Panc1 (cell line): ENCODE measurements at regions not wholly inside any gene's neighbourhood (a gene's known extent, or its start where the extent isn't known, plus 50 kb on each side); places are given as distances from the start of the nearest gene placed in this dataset.

Experiments used
- ATAC-seq: fragments of 200-7000 bp; cut with Tn5 transposase; 2 replicates; pipeline ENCODE4 v1.9.1; 2020; ENCODE audit warnings: mild to moderate bottlenecking, moderate library complexity
- BruUV-seq: library from RNA; stranded (reverse); fragments of 400-500 nt; replicated peaks from 2 replicates; lab custom pipeline; 2021; lab: Mats Ljungman, UMichigan
- CTCF ChIA-PET: fragments of 300-600 bp; sonication (Branson Sonifier 250); formaldehyde crosslinking; loops from one replicate; lab custom pipeline; 2022; ENCODE audit warnings: antibody characterized with exemption; lab: Charles Lee
- POLR2A ChIA-PET: fragments of 300-600 bp; sonication (Branson Sonifier 250); formaldehyde crosslinking; loops from one replicate; lab custom pipeline; 2022; ENCODE audit warnings: antibody characterized with exemption; lab: Charles Lee
- DNase-seq: peaks from one replicate; pipeline ENCODE4 v3.0.0-alpha.2; 2010; ENCODE audit warnings: low read depth, low spot score
- H3K27ac ChIP-seq: 2 replicates; pipeline ENCODE4 v1.5.1; 2011; ENCODE audit warnings: mild to moderate bottlenecking, low read length, inconsistent platforms
- H3K27me3 ChIP-seq: fragments of 200-500 bp; sonication (Bioruptor generic); 2 replicates; pipeline ENCODE4 v1.6.0; 2014; ENCODE audit warnings: low read length, inconsistent platforms; ENCODE audit not compliant: control insufficient read depth, insufficient read depth
- H3K36me3 ChIP-seq: fragments of 200-500 bp; sonication (Bioruptor generic); 2 replicates; pipeline ENCODE4 v1.5.1; 2014; ENCODE audit warnings: inconsistent platforms, mild to moderate bottlenecking, low read length, moderate library complexity; ENCODE audit not compliant: control insufficient read depth, insufficient read depth
- H3K4me1 ChIP-seq: 2 replicates; pipeline ENCODE4 v1.5.1; 2011; ENCODE audit warnings: inconsistent platforms, mild to moderate bottlenecking, low read length, moderate library complexity; ENCODE audit not compliant: control insufficient read depth, insufficient read depth
- H3K4me3 ChIP-seq, 2 experiments: 2 replicates each; pipeline ENCODE4 v1.5.1; 2011 to 2012; ENCODE audit warnings: low read depth in 2 of 2, low read length in 2 of 2, mild to moderate bottlenecking in 2 of 2, inconsistent platforms in 1 of 2, moderate library complexity in 1 of 2
- H3K9me3 ChIP-seq: fragments of 200-500 bp; sonication (Bioruptor generic); 2 replicates; pipeline ENCODE4 v1.5.1; 2014; ENCODE audit warnings: low read depth, mild to moderate bottlenecking, inconsistent platforms, low read length, moderate library complexity; ENCODE audit not compliant: control insufficient read depth, insufficient read depth
- POLR2AphosphoS5 ChIP-seq: IDR thresholded peaks from 2 replicates; pipeline ENCODE4 v1.6.1; 2012; ENCODE audit warnings: mild to moderate bottlenecking, low read depth, low read length, moderate library complexity
- SIN3A ChIP-seq: IDR thresholded peaks from 2 replicates; pipeline ENCODE4 v1.6.1; 2012; ENCODE audit warnings: low read depth, mild to moderate bottlenecking, low read length, moderate library complexity, borderline replicate concordance; ENCODE audit not compliant: insufficient read depth
- TCF7L2 ChIP-seq: IDR thresholded peaks from 2 replicates; pipeline ENCODE4 v1.6.1; 2011; ENCODE audit warnings: mild to moderate bottlenecking, low read depth, low read length, inconsistent platforms
- in situ Hi-C: cut with HindIII; loops from 2 replicates; pipeline ENCODE4 v1.10.0; 2016; ENCODE audit warnings: low sequenced_read_pairs, low pct_unique_long_range_greater_than_20kb
- intact Hi-C: fragments of 100-400 bp; cut with micrococcal nuclease; formaldehyde crosslinking; loops from one replicate; pipeline ENCODE4 v1.10.0; 2022; ENCODE audit not compliant: unreplicated experiment
- TF ChIP-seq, protein P1 (sequence below): fragments of 450-650 bp; IDR thresholded peaks from 2 replicates; pipeline ENCODE4 v1.5.1; 2017; ENCODE audit warnings: mild to moderate bottlenecking
- TF ChIP-seq, protein P2 (sequence below), 2 experiments: IDR thresholded peaks; 2 replicates each; pipeline ENCODE4 v1.6.1; 2011 to 2012; ENCODE audit warnings: low read depth in 2 of 2, control low read depth in 1 of 2, low read length in 1 of 2, mild to moderate bottlenecking in 1 of 2, moderate library complexity in 1 of 2; ENCODE audit not compliant: insufficient read depth in 1 of 2

DNA sequence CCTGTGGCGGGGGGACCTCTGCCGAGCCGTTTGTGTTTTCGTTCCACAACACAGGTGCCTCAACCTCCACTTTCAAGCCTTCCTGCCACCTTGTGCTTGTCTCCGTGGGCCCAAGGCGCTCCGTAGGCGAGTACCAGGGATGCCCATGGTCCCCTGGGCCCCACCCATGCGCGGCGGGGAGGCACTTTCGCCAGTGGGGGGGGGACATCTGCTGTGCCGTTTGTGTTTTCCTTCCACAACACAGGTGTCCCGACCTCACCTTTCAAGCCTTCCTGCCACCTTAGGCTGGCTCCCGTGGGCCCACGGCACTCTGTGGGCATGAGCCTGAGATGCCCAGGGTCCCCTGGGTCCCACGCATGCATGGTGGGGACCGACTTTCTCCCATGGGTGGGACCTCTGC, 335.9 kb downstream of the ALG10 start:
- no TSS peak for BruUV-seq
- CTCF ChIA-PET: no interaction called here
- POLR2A ChIA-PET: no interaction called here
- Histone ChIP-seq H3K36me3 (no peaks in the 10 kb centered on the region), H3K4me1 (peaks cover 10% of the 10 kb centered on the region), H3K9me3 (no peaks in the 10 kb centered on the region), H3K27me3 (peaks cover 22% of the 10 kb centered on the region), H3K27ac (no peak overlapping the region), H3K4me3 (no peak overlapping the region)
- in situ Hi-C loops (no loop called here), intact Hi-C loops (no loop called here)
- TF ChIP-seq TCF7L2 (no peak), POLR2AphosphoS5 (no peak), SIN3A (no peak)
- TF ChIP-seq, protein P1, sequence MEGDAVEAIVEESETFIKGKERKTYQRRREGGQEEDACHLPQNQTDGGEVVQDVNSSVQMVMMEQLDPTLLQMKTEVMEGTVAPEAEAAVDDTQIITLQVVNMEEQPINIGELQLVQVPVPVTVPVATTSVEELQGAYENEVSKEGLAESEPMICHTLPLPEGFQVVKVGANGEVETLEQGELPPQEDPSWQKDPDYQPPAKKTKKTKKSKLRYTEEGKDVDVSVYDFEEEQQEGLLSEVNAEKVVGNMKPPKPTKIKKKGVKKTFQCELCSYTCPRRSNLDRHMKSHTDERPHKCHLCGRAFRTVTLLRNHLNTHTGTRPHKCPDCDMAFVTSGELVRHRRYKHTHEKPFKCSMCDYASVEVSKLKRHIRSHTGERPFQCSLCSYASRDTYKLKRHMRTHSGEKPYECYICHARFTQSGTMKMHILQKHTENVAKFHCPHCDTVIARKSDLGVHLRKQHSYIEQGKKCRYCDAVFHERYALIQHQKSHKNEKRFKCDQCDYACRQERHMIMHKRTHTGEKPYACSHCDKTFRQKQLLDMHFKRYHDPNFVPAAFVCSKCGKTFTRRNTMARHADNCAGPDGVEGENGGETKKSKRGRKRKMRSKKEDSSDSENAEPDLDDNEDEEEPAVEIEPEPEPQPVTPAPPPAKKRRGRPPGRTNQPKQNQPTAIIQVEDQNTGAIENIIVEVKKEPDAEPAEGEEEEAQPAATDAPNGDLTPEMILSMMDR: no peak
- ATAC-seq (no peak), DNase-seq (no peak)

DNA sequence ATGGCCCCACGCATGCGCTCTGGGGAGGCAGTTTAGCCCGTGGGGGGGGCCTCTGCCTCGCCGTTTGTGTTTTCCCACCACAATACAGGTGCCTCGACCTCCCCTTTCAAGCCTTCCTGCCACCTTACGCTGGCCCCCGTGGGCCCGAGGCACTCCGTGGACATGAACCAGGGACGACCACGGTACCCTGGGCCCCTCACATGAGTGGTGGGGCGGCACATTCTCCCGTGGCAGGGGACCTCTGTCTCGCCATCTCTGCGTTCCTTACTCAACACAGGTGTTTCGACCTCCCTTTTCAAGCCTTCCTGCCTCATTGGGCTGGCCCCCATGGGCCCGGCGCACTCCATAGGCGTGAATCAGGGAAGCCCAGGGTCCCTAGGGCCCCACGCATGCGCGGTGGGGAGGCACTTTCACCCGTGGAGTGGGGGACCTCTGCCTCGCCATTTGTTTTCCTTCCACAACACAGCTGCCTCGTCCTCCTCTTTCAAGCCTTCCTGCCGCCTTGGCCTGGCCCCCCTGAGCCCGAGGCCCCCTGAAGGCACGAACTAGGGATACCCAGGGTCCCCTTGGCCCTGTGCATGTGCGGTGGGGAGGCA, 339.5 kb downstream of the ALG10 start:
- ChIA-PET CTCF (no interaction called here), POLR2A (no interaction called here)
- H3K36me3 ChIP-seq: no peaks in the 10 kb centered on the region
- H3K4me1 ChIP-seq: no peaks in the 10 kb centered on the region
- no TSS peak for BruUV-seq
- no peak overlapping the region for H3K4me3 ChIP-seq
- intact Hi-C loops: no loop called here
- no peak for TF ChIP-seq SIN3A
- TF ChIP-seq, protein P1: no peak
- no peak for TF ChIP-seq POLR2AphosphoS5
- TF ChIP-seq TCF7L2: no peak
- TF ChIP-seq, protein P2, sequence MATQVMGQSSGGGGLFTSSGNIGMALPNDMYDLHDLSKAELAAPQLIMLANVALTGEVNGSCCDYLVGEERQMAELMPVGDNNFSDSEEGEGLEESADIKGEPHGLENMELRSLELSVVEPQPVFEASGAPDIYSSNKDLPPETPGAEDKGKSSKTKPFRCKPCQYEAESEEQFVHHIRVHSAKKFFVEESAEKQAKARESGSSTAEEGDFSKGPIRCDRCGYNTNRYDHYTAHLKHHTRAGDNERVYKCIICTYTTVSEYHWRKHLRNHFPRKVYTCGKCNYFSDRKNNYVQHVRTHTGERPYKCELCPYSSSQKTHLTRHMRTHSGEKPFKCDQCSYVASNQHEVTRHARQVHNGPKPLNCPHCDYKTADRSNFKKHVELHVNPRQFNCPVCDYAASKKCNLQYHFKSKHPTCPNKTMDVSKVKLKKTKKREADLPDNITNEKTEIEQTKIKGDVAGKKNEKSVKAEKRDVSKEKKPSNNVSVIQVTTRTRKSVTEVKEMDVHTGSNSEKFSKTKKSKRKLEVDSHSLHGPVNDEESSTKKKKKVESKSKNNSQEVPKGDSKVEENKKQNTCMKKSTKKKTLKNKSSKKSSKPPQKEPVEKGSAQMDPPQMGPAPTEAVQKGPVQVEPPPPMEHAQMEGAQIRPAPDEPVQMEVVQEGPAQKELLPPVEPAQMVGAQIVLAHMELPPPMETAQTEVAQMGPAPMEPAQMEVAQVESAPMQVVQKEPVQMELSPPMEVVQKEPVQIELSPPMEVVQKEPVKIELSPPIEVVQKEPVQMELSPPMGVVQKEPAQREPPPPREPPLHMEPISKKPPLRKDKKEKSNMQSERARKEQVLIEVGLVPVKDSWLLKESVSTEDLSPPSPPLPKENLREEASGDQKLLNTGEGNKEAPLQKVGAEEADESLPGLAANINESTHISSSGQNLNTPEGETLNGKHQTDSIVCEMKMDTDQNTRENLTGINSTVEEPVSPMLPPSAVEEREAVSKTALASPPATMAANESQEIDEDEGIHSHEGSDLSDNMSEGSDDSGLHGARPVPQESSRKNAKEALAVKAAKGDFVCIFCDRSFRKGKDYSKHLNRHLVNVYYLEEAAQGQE (IDR thresholded peaks at IDR 0.05; ENCODE audit: insufficient read depth in 1 of 2, low read depth in 2 of 2, low read length in 1 of 2): no peak
- ATAC-seq (no peak), DNase-seq (no peak)
- H3K27me3 ChIP-seq: peaks cover 23% of the 10 kb centered on the region
- H3K9me3 ChIP-seq: no peaks in the 10 kb centered on the region
- in situ Hi-C loops: no loop called here
- no peak overlapping the region for H3K27ac ChIP-seq
